SKM-1 treated with dmso at 0.1 percent for 144 hours (cell line): ENCODE measurements at regions not wholly inside any gene's neighbourhood (a gene's known extent, or its start where the extent isn't known, plus 50 kb on each side); places are given as distances from the start of the nearest gene placed in this dataset.
"Not testable (repeated sequence)": the region's sequence is repeated elsewhere in the genome, so short reads cannot be mapped to it uniquely, and the experiment has no call there.

Experiments
- DNase-seq: peaks from one replicate; lab custom pipeline; 2025; ENCODE audit not compliant: unreplicated experiment; lab: John Stamatoyannopoulos, UW

DNA sequence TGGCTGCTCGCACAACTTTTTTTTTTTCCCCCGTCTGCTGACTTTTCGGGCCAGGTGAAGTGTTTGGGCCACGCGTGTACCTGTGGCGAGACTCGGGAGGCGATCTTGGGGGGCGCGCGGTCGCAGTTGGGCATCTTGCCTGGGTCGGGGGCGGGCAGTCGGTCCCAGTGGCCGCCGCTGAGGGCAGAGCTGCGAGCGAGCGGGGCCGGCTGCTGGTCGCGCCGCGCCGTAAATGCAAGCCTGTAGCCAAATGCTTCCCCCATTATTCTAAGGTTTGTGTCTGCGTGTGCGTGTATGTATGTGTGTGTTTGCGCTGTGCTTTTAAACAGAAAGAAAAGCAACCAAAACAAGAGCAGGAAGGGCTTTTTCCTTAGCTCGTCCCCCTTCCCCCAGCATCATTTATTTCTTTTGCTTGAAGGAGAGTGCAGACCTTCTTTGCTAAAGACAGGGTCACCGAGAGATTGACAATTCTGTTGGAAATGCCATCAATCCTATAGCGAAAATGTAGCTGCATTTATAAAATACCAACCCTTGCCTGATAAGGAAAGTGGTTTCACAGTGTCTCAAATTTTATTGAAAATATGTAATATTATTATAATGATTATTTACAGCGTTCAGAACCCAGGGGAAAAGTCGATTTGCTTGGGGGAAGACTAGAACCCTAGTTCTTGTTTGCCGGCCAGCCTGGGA is 143.2 kb upstream of the ZNF536 start:
- no peak for DNase-seq

DNA sequence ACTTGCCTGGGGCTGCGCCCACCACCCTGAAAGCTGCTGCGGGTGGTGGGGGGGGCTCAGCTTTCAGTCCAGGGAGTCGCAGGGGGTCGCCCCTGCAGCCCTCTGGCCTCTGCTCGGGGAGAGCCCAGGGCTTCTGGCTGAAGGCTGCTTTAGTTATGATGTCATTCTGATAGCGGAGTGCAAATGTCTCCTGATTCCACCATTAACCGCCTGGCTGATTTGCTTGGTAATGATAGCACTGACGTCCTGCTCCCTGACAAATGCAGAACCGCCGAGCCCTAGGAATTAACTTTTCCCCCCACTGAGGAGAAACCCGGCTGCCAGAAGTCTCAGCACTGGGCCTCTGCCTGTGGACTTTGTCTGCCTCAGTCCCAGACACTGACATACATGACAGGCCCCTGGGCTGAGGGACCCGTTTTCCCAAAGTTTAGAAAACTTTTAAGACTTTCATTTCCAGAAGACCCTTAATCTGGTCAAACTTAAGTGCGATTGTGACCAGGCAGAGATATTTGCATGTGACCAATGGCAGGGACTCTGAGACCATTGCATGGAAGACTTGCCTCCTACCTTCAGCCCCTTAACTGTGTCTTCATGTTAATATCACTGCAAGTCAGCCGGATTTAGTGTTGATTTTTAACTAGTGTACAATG is 142.5 kb upstream of the ZNF536 start:
- no peak for DNase-seq

- no peak for DNase-seq
These were observed 140.5 kb upstream of the ZNF536 start for GRCh38 chr19:30231408-30232318.

GRCh38 chr19:30233375-30233774 is 138.8 kb upstream of the ZNF536 start:
- DNase-seq: no peak

GRCh38 chr19:30235946-30236345 is 136.2 kb upstream of the ZNF536 start:
- no peak for DNase-seq

DNA sequence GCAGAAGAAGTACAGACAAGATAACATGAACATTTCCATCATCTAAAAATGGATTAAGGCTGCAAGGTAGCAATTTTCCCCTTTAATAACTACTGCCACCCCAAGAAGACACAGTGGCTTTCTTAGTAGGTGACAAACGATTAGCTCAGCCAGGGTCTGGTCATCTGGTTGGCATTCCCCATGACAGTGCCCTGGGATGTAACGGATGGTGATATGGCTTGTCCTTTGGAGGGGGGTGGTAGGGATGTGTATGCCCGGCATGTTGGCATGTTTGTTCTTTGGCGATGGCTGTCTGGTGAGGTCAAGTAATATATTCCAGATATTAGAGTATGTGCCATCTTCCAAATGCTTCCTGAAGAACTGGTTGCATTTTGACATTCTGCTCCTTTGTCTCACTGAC is 135.6 kb upstream of the ZNF536 start:
- no peak for DNase-seq

- DNase-seq: no peak
These were observed 135.0 kb upstream of the ZNF536 start for GRCh38 chr19:30237140-30237539.

GRCh38 chr19:30240904-30241695 is 131.1 kb upstream of the ZNF536 start:
- no peak for DNase-seq

DNA sequence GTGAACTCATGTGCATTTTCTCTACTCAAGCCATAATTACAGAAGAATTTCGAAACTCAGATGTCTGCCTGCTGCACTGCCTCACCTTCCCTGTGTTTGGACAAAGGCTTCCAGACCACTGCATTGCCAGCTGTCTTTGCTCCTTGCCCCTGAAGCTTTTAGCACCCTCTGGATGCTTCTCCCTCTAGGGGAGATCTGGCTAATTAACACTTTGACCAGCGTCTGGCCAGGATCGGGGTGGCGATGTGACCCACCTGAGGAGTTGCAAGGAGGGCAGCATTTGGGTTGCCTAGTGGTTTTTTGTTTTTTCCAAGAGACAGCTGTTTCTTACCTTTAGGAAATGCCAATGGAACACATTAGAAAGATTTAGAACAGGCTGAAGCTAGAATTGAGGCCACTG is 127.7 kb upstream of the ZNF536 start:
- no peak for DNase-seq

GRCh38 chr19:30245401-30246039 is 126.7 kb upstream of the ZNF536 start:
- no peak for DNase-seq

- no peak for DNase-seq
These were observed 122.3 kb upstream of the ZNF536 start for GRCh38 chr19:30249911-30250310.

GRCh38 chr19:30252214-30252613 is 120.0 kb upstream of the ZNF536 start:
- DNase-seq: no peak

DNA sequence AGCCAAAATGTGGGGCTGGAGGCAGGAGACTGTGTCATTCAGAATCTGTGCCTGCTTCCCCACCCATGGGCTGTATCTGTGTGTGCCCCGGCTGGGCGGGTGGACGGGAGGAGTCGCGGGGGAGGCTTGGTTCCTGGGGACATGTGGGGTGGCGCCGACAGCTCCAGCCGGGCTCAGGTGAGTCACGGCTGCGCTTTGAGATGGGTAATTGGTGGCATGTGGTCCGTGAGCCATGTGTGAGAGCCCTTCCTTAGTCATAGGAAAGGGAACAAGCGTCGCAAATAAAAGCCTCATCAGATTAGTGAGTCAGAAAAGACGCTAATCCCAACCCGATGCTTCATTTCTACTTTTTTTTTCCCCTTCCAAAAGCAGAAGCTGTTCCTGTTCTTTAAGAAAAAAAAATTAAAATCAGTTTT is 118.6 kb upstream of the ZNF536 start:
- DNase-seq: no peak

GRCh38 chr19:30254158-30254557 is 118.0 kb upstream of the ZNF536 start:
- DNase-seq: no peak

DNA sequence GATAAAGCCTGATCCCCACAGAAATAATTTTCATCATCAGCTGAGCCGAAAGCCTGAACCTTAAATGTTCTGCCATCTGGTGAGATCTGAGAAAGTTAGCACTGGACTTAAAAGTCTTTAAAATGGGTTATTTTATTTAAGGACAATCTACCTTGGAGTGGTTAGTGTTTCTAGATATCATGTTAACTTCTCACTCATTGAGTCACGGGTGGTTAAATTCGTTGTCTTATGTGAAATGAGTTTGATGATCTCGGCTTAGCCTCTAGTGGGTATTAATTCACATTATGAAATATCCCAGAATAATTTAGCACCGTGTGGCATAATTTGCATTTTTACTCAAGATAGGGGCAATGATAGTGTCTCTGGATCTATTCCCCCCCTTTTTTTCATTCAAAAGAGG is 117.4 kb upstream of the ZNF536 start:
- no peak for DNase-seq

GRCh38 chr19:30255791-30256495 is 116.2 kb upstream of the ZNF536 start:
- no peak for DNase-seq

DNA sequence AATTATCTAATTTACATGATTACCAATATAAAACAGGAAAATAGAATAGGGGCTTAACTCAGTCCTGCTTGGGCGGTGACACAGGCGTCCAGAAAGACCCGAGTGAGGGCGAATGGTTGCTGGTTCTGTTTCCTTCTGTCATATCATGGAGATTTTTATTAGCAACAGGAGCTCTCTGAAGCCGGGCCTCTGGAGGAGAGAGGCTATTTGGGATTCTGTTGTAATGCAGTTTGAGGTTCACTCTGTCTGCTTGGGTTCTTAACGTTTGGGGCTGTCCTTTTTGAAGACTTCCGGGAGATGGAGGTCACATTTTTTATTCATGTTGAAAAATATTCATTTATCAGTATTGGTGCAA is 115.7 kb upstream of the ZNF536 start:
- no peak for DNase-seq

DNA sequence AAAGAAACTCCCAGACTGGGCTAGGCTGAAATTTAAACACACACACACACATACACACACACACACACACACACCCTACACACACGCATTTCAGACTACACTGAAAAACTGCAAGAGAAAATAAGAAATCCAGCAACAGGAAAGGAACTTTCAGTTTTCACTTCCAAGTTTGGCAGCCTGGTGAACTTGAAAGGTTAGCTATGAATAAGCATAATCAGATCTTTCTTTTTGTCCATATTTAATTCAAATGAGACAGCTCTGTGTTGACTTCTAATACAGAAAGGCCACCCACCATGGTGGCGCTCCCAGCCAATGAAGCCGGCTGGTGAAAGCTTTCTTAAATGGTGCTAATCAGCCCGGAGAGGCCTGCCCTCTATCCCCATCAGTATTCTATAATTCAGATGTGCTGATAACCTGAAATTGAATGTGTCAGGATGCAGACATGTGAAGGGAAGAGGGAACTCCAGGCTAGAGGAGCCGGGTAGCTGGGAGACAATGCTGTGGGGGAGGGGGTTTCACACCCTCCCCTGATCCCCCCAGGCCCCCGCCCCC is 108.3 kb upstream of the ZNF536 start:
- no peak for DNase-seq

GRCh38 chr19:30265918-30266317 is 106.3 kb upstream of the ZNF536 start:
- DNase-seq: not testable (repeated sequence)

GRCh38 chr19:30266687-30267086 is 105.5 kb upstream of the ZNF536 start:
- DNase-seq: no peak
